ENCODE measurements at regions not wholly inside any gene's neighbourhood (a gene's known extent, or its start where the extent isn't known, plus 50 kb on each side); places are given as distances from the start of the nearest gene placed in this dataset.

DNA sequence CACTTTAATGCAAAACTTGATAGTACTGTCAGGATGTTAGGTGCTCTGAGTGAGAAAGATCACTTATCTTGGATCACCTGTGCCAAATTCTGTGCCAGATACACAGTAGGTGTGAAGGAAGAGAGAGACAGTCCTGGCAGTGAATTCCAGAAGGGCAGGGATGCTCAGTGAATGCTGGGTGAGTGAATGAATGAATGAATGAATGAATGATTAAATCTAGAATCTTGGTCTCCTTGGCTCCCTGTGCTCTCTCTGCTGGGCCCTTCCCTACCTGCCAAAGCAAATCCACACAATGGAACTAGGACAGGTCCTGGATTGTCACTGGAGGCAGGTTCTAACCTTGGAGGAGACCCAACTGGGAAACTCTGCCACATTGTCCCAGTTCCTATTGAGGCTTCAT lies 117.5 kb upstream of the CXCL14 start:
- no peak overlapping the region for H3K4me3 ChIP-seq (ENCODE audit: control insufficient read depth, low read depth, low read length)
- no peak for DNase-seq (ENCODE audit: low read depth)
- TF ChIP-seq, protein P1, sequence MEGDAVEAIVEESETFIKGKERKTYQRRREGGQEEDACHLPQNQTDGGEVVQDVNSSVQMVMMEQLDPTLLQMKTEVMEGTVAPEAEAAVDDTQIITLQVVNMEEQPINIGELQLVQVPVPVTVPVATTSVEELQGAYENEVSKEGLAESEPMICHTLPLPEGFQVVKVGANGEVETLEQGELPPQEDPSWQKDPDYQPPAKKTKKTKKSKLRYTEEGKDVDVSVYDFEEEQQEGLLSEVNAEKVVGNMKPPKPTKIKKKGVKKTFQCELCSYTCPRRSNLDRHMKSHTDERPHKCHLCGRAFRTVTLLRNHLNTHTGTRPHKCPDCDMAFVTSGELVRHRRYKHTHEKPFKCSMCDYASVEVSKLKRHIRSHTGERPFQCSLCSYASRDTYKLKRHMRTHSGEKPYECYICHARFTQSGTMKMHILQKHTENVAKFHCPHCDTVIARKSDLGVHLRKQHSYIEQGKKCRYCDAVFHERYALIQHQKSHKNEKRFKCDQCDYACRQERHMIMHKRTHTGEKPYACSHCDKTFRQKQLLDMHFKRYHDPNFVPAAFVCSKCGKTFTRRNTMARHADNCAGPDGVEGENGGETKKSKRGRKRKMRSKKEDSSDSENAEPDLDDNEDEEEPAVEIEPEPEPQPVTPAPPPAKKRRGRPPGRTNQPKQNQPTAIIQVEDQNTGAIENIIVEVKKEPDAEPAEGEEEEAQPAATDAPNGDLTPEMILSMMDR (conservative IDR thresholded peaks at IDR 0.05; ENCODE audit: control insufficient read depth, insufficient read depth, low read depth, low read length), result no peak

DNA sequence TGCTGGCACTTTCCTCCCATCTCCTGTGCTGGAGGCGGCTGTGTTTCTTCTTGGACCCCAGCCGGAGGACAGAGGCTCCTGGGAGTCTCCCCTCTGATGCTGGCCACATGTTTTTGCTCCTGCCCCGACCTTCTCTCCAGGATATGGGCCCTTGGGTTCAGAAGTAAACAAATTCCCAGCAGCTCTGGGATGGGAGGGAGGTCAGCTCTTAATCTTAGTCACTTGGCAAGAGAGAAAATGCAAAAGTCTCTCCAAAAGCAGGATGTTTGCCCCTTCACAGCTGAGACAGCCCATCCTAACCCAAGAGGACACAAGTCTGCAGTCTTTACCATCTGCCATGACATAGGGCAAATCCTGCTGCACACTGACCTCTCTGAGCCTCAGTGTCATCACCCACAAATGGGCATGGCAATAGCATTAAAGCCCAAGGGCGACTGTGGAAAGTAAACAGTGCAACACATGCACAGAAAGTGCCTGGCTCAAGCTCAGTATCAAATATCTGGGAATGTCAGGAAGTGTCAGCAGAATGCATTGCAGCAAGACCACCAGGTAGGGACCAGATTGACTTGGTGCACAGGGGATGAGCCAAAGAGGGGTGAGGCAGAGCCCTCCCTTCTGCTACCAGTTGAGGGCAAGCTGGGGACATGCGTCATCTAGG lies 117.0 kb upstream of the CXCL14 start:
- TF ChIP-seq, protein P1 (conservative IDR thresholded peaks at IDR 0.05; ENCODE audit: control insufficient read depth, insufficient read depth, low read depth, low read length), result no peak
- no peak overlapping the region for H3K4me3 ChIP-seq (ENCODE audit: control insufficient read depth, low read depth, low read length)
- no peak for DNase-seq (ENCODE audit: low read depth)

DNA sequence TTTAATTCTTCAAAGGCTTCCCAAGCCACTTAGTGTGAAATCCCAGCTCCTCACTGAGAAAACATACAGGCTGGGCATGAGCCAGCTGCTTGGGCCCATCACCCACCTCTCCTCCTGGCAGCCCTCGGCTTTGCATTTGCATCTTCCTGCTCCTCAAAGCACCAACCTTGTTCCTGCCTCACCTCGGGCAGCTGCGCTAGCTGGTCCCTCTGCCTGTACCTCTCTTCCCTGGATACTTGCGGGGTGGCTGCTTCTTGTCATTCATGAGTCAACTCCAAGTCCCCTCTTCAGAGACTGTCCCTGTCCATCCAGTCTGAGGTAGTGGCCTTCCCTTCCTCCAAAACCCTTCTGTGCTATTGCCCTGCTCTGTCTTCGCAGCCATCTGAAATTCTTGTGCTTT lies 116.1 kb upstream of the CXCL14 start:
- no peak for DNase-seq (ENCODE audit: low read depth)
- H3K4me3 ChIP-seq (ENCODE audit: control insufficient read depth, low read depth, low read length), result no peak overlapping the region
- TF ChIP-seq, protein P1 (conservative IDR thresholded peaks at IDR 0.05; ENCODE audit: control insufficient read depth, insufficient read depth, low read depth, low read length), result no peak

DNA sequence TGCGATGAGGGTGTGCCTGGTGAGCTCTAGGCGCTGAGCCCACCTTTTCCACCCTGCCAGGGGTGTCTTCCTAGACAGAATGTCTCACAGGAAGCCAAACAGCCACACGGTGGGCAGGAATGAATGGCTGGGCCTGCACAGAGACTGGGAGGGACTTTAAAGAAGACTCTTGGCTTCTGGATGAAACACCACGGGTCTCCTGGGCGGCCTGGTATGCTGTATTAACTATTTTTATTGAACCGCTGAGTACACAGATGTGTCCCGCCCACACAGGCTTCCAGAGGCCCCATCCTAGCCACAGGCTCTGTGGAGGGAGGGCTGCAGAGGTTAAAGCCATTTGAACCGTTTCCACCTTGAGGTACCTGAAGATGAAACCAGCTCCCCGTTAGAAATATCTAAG lies 115.2 kb upstream of the CXCL14 start:
- DNase-seq (ENCODE audit: low read depth), result no peak
- TF ChIP-seq, protein P1 (conservative IDR thresholded peaks at IDR 0.05; ENCODE audit: control insufficient read depth, insufficient read depth, low read depth, low read length), result no peak
- no peak overlapping the region for H3K4me3 ChIP-seq (ENCODE audit: control insufficient read depth, low read depth, low read length)

DNA sequence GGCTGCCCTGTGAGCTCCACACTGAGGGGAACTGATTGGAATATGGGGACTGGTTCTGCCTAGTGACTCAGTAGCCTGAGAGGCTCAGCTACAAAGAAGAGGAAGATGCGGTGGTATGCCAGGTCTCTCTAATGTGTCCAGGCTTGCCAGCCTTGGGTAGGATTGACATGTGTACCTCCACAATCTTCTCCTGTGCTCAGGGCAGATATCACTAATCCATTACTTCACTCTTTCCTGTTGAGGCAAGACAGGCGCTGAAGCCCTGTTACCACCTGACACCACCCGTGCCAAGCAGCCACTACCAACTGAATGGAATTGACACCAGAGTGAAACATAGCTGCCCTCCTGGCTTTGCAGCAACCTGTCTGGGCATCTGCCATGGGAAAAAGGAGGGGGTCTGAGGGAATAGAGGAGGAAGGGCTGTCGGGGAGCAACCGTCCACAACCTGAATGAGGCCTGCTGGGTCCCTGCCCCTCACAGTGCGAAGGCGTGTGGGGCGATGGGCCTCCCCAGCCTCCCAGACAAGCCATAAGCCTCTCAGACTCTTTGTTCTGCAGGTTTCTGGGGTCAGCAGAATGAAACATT lies 114.7 kb upstream of the CXCL14 start:
- TF ChIP-seq, protein P1 (conservative IDR thresholded peaks at IDR 0.05; ENCODE audit: control insufficient read depth, insufficient read depth, low read depth, low read length), result no peak
- no peak overlapping the region for H3K4me3 ChIP-seq (ENCODE audit: control insufficient read depth, low read depth, low read length)
- no peak for DNase-seq (ENCODE audit: low read depth)

DNA sequence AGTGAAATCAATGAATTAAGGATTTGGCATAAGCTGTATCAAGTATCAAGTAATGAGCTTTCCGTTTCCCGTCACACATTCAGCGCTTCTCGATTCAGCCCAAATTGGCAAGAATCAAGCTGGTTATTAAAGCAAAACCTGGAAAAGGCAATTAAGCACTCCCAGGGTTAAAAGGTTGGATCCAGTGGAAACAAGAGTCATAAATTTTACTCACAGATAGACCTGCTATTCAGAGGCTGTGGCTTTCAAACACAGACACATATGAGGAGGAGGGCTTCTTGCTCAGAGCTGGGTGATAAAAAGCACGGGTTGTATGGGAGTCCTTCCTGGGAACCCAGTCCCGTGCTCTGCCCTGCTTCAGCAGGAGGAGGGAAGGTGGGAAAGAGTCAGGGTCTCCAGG lies 112.3 kb upstream of the CXCL14 start:
- no peak for DNase-seq (ENCODE audit: low read depth)
- TF ChIP-seq, protein P1 (conservative IDR thresholded peaks at IDR 0.05; ENCODE audit: control insufficient read depth, insufficient read depth, low read depth, low read length), result no peak
- H3K4me3 ChIP-seq (ENCODE audit: control insufficient read depth, low read depth, low read length), result no peak overlapping the region
